H1 (cell line): ENCODE measurements at regions not wholly inside any gene's neighbourhood (a gene's known extent, or its start where the extent isn't known, plus 50 kb on each side); places are given as distances from the start of the nearest gene placed in this dataset.

Experiments
- MAX ChIP-seq: IDR thresholded peaks from 2 replicates; pipeline ENCODE4 v1.6.1; 2012; ENCODE audit warnings: inconsistent platforms

DNA sequence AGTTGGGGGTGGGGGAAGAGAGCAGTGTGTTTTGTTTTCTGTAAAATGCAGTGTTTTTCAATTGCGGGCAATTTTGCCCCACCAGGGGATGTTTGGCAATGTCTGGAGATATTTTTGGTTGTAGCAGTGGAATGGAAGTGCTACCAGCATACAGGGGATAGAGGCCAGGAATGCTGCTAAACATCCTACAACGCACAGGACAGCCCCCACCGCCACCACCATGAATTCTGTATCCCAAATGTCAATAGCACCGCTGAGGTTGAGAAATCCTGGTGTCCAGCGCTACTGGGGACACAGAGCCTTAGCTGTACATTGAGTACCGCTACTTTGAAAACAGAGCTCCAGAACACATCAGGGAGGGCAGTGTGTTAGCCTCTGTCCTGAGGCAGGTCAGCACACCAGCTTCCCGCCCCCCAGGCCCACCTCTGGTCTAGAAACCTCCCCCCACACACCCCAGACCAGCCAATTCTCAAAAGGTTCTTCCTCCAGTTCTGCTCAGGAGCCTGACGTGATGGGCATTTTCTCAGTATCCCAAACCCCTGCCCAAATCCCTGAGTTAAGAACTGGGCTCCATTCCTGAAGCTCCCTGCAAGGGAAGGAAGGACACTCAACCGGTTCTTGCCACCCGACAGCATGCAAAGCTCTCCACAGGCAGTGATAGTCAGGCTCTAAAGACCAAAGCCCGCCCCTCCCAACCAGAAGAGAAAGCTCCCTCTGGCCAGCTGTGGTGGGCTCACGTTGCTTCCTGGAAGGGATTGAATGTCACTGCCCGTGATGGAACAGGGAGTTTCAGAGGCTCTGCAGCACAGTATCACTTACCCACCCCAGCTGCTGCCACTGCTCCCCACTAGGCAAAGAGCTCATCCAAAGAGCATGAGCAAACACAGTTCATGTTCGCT lies 321.5 kb upstream of the JARID2 start (continued):
- TF ChIP-seq MAX: peak; percentile 24; the same call in 1 of the 2 replicates
